ENCODE measurements at regions not wholly inside any gene's neighbourhood (a gene's known extent, or its start where the extent isn't known, plus 50 kb on each side); places are given as distances from the start of the nearest gene placed in this dataset.

DNA sequence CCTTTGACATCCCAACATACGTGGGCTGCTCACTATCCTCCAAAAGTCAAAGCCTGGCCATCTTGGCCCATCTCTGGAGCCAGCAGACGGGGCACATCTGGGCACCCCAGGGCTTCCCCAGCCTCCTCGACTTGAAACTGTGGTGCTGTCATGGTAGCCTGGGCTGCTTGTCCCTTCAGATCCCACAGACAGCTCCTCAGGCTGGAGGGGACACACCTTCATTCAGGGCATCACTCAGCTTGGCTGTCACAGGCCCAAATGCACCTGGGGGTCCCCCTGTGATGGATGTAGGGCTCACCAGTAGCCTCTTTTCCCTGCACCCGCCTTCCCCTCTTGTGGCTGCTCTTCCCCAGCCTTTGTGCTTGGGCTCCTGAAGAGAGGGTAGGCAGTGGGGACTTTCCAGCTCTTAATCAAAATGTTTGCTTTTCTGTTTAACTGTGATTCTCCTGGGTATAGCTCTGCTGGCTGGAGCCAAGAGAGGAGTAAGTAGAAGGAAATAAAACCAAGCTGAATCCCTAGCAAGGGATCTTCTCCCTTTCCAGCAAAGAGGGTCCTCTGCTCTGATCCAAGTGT is 92.3 kb downstream of the GYPC start:
- Histone ChIP-seq H3K4me3 (no peak overlapping the region), H3K9me3 (no peaks in the 10 kb centered on the region), H3K4me1 (no peaks in the 10 kb centered on the region), H3K36me3 (replicated peaks in 1 of 2; ENCODE audit: insufficient read depth in 1 of 2, low read depth in 2 of 2) (no peaks in the 10 kb centered on the region), H3K27me3 (no peaks in the 10 kb centered on the region), H3K27ac (no peak overlapping the region)
- DNase-seq, result no peak
- intact Hi-C loops (cut with DNase I), result no loop called here
- TF ChIP-seq POLR2A (IDR thresholded peaks at IDR 0.05), result no peak
- ATAC-seq, result peak; percentile 45
- WGBS, 2 donors, result 40 to 48% methylated on average over 4 of the region's 4 CpGs

DNA sequence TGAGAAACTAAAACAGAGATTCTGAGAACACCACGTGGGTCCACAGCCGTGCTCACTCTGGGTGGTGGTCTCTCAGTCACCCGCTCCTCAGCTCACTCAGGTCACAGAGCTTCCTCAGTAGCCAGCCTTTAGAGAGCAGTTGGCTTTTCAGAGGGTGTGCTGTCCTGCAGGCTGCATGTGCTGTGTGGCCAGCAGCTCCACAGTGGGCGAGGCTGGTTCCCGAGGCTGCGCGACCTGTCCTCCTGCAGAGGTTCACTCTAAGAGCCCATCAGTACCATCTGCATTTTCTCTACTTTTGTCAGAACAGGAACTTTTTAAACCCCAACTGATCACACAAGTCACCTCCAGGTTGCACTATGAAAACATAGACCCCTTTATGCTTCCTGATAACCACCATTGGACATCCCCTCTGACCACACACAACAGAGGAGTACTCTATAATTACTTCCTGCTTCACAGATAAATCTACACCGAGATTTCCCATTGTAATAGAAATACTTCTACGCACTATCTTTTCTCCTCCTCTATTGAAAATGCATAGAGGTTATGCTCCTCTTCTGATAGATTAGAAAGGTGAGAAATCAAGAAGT is 93.1 kb downstream of the GYPC start:
- no peaks in the 10 kb centered on the region for H3K27me3 ChIP-seq
- H3K27ac ChIP-seq, result no peak overlapping the region
- TF ChIP-seq CTCF (IDR thresholded peaks at IDR 0.05) (no peak), POLR2A (IDR thresholded peaks at IDR 0.05) (no peak)
- intact Hi-C loops (cut with DNase I), result no loop called here
- no peak overlapping the region for H3K4me3 ChIP-seq
- WGBS, 2 donors, result 73 to 81% methylated on average over 6 to 9 of the region's 9 CpGs
- no peaks in the 10 kb centered on the region for H3K9me3 ChIP-seq
- DNase-seq, result no peak
- ATAC-seq, result no peak
- H3K4me1 ChIP-seq, result peaks cover 2% of the 10 kb centered on the region
- H3K36me3 ChIP-seq (replicated peaks in 1 of 2; ENCODE audit: insufficient read depth in 1 of 2, low read depth in 2 of 2), result no peaks in the 10 kb centered on the region

- Histone ChIP-seq H3K27ac (no peak overlapping the region), H3K36me3 (replicated peaks in 1 of 2; ENCODE audit: insufficient read depth in 1 of 2, low read depth in 2 of 2) (no peaks in the 10 kb centered on the region), H3K4me1 (peaks cover 5% of the 10 kb centered on the region), H3K27me3 (no peaks in the 10 kb centered on the region), H3K4me3 (no peak overlapping the region), H3K9me3 (no peaks in the 10 kb centered on the region)
- WGBS, 2 donors, result 77 to 89% methylated on average over 1 of the region's 1 CpG
- TF ChIP-seq POLR2A (IDR thresholded peaks at IDR 0.05) (no peak), CTCF (IDR thresholded peaks at IDR 0.05) (no peak)
- DNase-seq, result no peak
- intact Hi-C loops (cut with DNase I), result no loop called here
- ATAC-seq, result no peak
Observed at GRCh38 chr2:126749537-126749936, 93.6 kb downstream of the GYPC start.

DNA sequence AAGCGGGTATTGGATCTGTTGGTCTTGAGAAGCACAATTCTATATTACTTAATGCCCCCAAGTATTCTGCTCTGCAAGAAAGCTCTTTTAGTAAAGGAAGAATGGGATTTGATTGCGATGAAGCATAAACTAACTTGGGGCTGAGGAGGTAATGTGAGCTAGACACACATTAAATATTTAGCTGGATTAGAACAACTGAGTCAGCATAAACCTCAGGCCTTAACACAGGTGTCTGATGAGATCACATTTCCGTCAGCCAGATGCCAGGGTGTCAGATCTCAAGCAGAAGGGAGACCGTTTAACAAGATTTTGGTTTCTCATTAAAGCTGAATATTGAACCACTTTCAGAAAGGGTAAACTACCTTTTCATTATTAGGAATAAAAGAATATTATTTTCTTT is 94.5 kb downstream of the GYPC start:
- intact Hi-C loops (cut with DNase I), result no loop called here
- Histone ChIP-seq H3K27ac (no peak overlapping the region), H3K36me3 (replicated peaks in 1 of 2; ENCODE audit: insufficient read depth in 1 of 2, low read depth in 2 of 2) (no peaks in the 10 kb centered on the region), H3K4me3 (no peak overlapping the region), H3K4me1 (peaks cover 5% of the 10 kb centered on the region), H3K27me3 (no peaks in the 10 kb centered on the region), H3K9me3 (no peaks in the 10 kb centered on the region)
- ATAC-seq, result no peak
- no peak for DNase-seq
- no peak for TF ChIP-seq CTCF (IDR thresholded peaks at IDR 0.05)
- TF ChIP-seq POLR2A (IDR thresholded peaks at IDR 0.05), result no peak
- WGBS, 2 donors, result 77 to 82% methylated on average over 4 of the region's 4 CpGs

DNA sequence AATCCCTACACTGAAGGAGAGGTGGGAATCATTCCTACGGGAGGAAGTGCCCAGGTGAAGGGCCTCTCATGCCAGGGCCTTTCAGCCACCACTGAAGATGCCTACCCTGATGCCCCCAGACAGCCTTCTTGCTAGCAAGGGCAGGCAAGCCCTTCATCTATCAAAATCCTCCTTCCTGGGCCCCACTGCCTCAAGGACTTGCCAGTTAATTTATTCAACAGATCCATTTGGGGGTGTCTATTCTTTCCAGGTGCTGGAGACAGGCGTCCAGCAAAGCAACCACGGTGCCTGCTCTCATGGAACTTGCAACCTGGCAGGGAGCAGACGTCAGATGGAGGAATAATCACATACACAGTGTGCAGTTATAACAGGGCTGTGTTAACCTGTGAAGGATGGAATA is 95.5 kb downstream of the GYPC start:
- TF ChIP-seq POLR2A (IDR thresholded peaks at IDR 0.05) (no peak), CTCF (IDR thresholded peaks at IDR 0.05) (no peak)
- Histone ChIP-seq H3K4me3 (no peak overlapping the region), H3K9me3 (no peaks in the 10 kb centered on the region), H3K36me3 (replicated peaks in 1 of 2; ENCODE audit: insufficient read depth in 1 of 2, low read depth in 2 of 2) (no peaks in the 10 kb centered on the region), H3K27ac (no peak overlapping the region), H3K4me1 (peaks cover 5% of the 10 kb centered on the region), H3K27me3 (no peaks in the 10 kb centered on the region)
- intact Hi-C loops (cut with DNase I), result no loop called here
- no peak for ATAC-seq
- 49 to 69% methylated on average over 3 to 4 of the region's 4 CpGs for WGBS, 2 donors
- no peak for DNase-seq

Measured in body of pancreas (tissue), 4 donors.